K562 (cell line): ENCODE measurements at regions not wholly inside any gene's neighbourhood (a gene's known extent, or its start where the extent isn't known, plus 50 kb on each side); places are given as distances from the start of the nearest gene placed in this dataset.
A peak's percentile ranks its signal among the peaks of the same experiment; 100 is the strongest.

Source experiments
- CBFA2T3 ChIP-seq: fragments of 450-650 bp; IDR thresholded peaks from 2 replicates; pipeline ENCODE4 v1.6.1; 2017
- ERF ChIP-seq: fragments of 450-650 bp; formaldehyde crosslinking; IDR thresholded peaks from 2 replicates; pipeline ENCODE4 v1.4.0; 2020; ENCODE audit warnings: mild to moderate bottlenecking, mixed read lengths
- HDAC2 ChIP-seq: fragments of 450-650 bp; IDR thresholded peaks from 2 replicates; pipeline ENCODE4 v1.6.1; 2016; ENCODE audit warnings: mild to moderate bottlenecking
- HDAC3 ChIP-seq: fragments of 450-650 bp; IDR thresholded peaks from 2 replicates; pipeline ENCODE4 v1.6.1; 2018; ENCODE audit warnings: borderline replicate concordance, mild to moderate bottlenecking, moderate library complexity; ENCODE audit not compliant: partially characterized antibody
- HDAC6 ChIP-seq: IDR thresholded peaks from 2 replicates; pipeline ENCODE4 v1.6.1; 2012; ENCODE audit warnings: low read depth, mild to moderate bottlenecking, control low read depth, inconsistent platforms, low read length, moderate library complexity
- PTBP1 ChIP-seq: fragments of 200-400 bp; formaldehyde crosslinking; IDR thresholded peaks from 2 replicates; pipeline ENCODE4 v1.6.1; 2017; ENCODE audit warnings: low read depth, low read length
- REST ChIP-seq, 2 experiments: fragments of 450-650 bp; formaldehyde crosslinking in 1 of 2; IDR thresholded peaks; 2 replicates each; pipeline versions ENCODE4 v1.4.0 to v1.6.1; 2014 to 2020; ENCODE audit warnings: mild to moderate bottlenecking in 2 of 2, borderline replicate concordance in 1 of 2, low read depth in 1 of 2
- ZNF408 ChIP-seq: fragments of 250-450 bp; sonication (Bioruptor Pico); IDR thresholded peaks from 2 replicates; pipeline ENCODE4 v1.4.0; 2020; ENCODE audit warnings: low read depth, mild to moderate bottlenecking, moderate library complexity
- ZNF449 ChIP-seq: fragments of 250-450 bp; sonication (Bioruptor Pico); IDR thresholded peaks from 2 replicates; pipeline ENCODE4 v1.8.0; 2022; ENCODE audit warnings: moderate library complexity, mild to moderate bottlenecking, inconsistent platforms
- ZNF583 ChIP-seq: fragments of 250-450 bp; sonication (Bioruptor Pico); IDR thresholded peaks from 2 replicates; pipeline ENCODE4 v1.4.0; 2020
- TF ChIP-seq, protein P1 (sequence below): sonication (generic); formaldehyde crosslinking; IDR thresholded peaks from 2 replicates; pipeline ENCODE4 v1.8.0; 2022; ENCODE audit warnings: mild to moderate bottlenecking, missing genetic modification reagents
- TF ChIP-seq, protein P2 (sequence below): fragments of 450-650 bp; IDR thresholded peaks from 2 replicates; pipeline ENCODE4 v1.6.1; 2016; ENCODE audit warnings: low read depth, mild to moderate bottlenecking, moderate library complexity

DNA sequence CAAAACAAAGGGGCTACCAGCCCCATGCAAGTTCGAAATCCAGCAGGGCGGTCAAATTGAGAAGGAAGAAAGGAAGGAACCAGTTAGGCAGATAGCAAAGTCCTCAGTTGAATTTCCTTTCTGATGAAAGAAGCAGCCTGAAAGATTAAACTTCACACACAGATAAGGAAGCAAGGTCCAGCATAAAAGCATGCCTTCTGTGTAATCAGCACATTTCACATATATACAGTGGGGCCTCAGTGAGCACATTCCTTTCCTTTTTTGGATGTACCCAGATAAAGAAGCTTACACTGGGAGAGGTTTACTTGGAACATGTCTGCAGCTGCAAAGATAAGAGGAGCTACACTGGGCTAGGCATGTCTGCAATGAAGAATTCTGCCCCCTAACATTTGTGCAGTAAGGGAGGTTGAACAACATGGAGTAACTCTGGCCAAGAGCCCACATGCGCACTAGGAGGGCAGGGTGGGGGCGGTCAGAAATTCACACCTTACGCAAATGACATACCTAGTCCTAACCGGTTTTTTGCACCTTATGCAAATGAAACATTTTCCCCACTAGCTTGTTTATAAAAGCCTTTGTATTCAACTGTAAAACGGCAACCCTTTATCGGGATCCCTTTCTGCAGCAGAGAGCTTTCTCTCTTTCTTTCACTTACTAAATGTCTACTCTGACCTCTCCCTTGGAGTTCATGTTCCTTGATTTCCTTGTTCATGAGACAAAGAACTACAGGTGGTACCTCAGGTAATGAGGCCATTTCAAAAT lies 149.7 kb upstream of the FBXL17 start (continued):
- TF ChIP-seq REST (IDR thresholded peaks at IDR 0.05; ENCODE audit: borderline replicate concordance) (peak; percentile 45; the same call in 1 of the 2 replicates), REST (CRISPR knock-in tag; IDR thresholded peaks at IDR 0.05; ENCODE audit: low read depth) (peak; percentile 93), HDAC3 (peak; percentile 87), ERF (CRISPR knock-in tag) (peak; percentile 100), PTBP1 (no peak), ZNF583 (CRISPR knock-in tag) (peak; percentile 100), ZNF449 (peak; percentile 99), HDAC2 (peak; percentile 97), ZNF408 (CRISPR knock-in tag) (peak; percentile 79; the same call in 1 of the 2 replicates), CBFA2T3 (peak; percentile 99), HDAC6 (no peak)
- TF ChIP-seq, protein P1, sequence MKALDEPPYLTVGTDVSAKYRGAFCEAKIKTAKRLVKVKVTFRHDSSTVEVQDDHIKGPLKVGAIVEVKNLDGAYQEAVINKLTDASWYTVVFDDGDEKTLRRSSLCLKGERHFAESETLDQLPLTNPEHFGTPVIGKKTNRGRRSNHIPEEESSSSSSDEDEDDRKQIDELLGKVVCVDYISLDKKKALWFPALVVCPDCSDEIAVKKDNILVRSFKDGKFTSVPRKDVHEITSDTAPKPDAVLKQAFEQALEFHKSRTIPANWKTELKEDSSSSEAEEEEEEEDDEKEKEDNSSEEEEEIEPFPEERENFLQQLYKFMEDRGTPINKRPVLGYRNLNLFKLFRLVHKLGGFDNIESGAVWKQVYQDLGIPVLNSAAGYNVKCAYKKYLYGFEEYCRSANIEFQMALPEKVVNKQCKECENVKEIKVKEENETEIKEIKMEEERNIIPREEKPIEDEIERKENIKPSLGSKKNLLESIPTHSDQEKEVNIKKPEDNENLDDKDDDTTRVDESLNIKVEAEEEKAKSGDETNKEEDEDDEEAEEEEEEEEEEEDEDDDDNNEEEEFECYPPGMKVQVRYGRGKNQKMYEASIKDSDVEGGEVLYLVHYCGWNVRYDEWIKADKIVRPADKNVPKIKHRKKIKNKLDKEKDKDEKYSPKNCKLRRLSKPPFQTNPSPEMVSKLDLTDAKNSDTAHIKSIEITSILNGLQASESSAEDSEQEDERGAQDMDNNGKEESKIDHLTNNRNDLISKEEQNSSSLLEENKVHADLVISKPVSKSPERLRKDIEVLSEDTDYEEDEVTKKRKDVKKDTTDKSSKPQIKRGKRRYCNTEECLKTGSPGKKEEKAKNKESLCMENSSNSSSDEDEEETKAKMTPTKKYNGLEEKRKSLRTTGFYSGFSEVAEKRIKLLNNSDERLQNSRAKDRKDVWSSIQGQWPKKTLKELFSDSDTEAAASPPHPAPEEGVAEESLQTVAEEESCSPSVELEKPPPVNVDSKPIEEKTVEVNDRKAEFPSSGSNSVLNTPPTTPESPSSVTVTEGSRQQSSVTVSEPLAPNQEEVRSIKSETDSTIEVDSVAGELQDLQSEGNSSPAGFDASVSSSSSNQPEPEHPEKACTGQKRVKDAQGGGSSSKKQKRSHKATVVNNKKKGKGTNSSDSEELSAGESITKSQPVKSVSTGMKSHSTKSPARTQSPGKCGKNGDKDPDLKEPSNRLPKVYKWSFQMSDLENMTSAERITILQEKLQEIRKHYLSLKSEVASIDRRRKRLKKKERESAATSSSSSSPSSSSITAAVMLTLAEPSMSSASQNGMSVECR (CRISPR knock-in tag): no peak
- TF ChIP-seq, protein P2, sequence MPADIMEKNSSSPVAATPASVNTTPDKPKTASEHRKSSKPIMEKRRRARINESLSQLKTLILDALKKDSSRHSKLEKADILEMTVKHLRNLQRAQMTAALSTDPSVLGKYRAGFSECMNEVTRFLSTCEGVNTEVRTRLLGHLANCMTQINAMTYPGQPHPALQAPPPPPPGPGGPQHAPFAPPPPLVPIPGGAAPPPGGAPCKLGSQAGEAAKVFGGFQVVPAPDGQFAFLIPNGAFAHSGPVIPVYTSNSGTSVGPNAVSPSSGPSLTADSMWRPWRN: peak; percentile 71
